ENCODE measurements at regions not wholly inside any gene's neighbourhood (a gene's known extent, or its start where the extent isn't known, plus 50 kb on each side); places are given as distances from the start of the nearest gene placed in this dataset.

DNA sequence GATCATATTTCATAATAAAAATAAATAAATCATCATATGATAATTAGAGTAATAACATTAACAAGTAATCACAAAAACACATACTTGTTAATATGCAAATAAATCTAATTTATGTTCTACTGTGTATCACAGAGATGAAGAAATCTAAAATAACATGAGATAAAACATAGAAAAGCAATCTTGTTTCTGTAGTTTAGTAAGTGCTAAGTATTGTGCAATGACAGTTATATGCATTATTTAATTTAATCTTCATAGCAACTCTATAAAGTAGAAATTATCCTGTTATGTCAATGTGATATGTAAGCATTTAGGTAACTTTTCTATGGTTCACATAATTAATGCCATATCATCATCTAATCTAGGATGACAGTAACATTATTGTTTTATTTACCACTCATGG lies 108.2 kb upstream of the KCNMB2 start:
- H2BK5ac ChIP-seq (ENCODE audit: low read depth, low read length, poor library complexity) = no peak overlapping the region
- no peaks in the 10 kb centered on the region for H3K79me2 ChIP-seq (ENCODE audit: control insufficient read depth, insufficient read depth, low read length, poor library complexity)
- H3K27ac ChIP-seq (ENCODE audit: low read depth, low read length) = no peak overlapping the region
- H2BK12ac ChIP-seq (ENCODE audit: low read length) = no peak overlapping the region
- no peak overlapping the region for H3K9ac ChIP-seq (ENCODE audit: low read length)
- H2AFZ ChIP-seq (ENCODE audit: insufficient read depth, low read length, poor library complexity) = no peak overlapping the region
- no peak overlapping the region for H3K4ac ChIP-seq (ENCODE audit: low read depth, low read length)
- no peak overlapping the region for H3K4me2 ChIP-seq (ENCODE audit: low read length)
- H4K8ac ChIP-seq (ENCODE audit: low read depth, low read length) = no peak overlapping the region
- no peaks in the 10 kb centered on the region for H3K79me1 ChIP-seq (ENCODE audit: low read length)
- no peak overlapping the region for H3K14ac ChIP-seq (ENCODE audit: low read length)
- H3K4me1 ChIP-seq (ENCODE audit: control insufficient read depth in 1 of 2, insufficient read depth in 2 of 2, low read length in 2 of 2) = no peaks in the 10 kb centered on the region
- H2AK5ac ChIP-seq (ENCODE audit: low read length) = no peak overlapping the region
- no peak overlapping the region for H3K4me3 ChIP-seq (ENCODE audit: low read depth, low read length)
- H4K12ac ChIP-seq (ENCODE audit: low read depth, low read length) = no peak overlapping the region
- no peak overlapping the region for H2BK120ac ChIP-seq (ENCODE audit: insufficient read depth, low read length, poor library complexity)
- H3K27me3 ChIP-seq (ENCODE audit: insufficient read depth, low read length) = no peaks in the 10 kb centered on the region
- no peak overlapping the region for H3K23ac ChIP-seq (ENCODE audit: low read length)
- H3K9me3 ChIP-seq (ENCODE audit: insufficient read depth, low read depth, low read length) = no peaks in the 10 kb centered on the region
- no peak overlapping the region for H4K91ac ChIP-seq (ENCODE audit: low read depth, low read length)
- H3K18ac ChIP-seq (ENCODE audit: low read length) = no peak overlapping the region
- no peak for DNase-seq
- H3K36me3 ChIP-seq (ENCODE audit: control insufficient read depth in 1 of 2, insufficient read depth in 2 of 2, low read length in 2 of 2) = no peaks in the 10 kb centered on the region

GRCh38 chr3:178434206-178434805 lies 101.9 kb upstream of the KCNMB2 start:
- WGBS (ENCODE audit: extremely low coverage, insufficient coverage, insufficient read length) = no CpG with 5 or more reads among the region's 5 CpGs

DNA sequence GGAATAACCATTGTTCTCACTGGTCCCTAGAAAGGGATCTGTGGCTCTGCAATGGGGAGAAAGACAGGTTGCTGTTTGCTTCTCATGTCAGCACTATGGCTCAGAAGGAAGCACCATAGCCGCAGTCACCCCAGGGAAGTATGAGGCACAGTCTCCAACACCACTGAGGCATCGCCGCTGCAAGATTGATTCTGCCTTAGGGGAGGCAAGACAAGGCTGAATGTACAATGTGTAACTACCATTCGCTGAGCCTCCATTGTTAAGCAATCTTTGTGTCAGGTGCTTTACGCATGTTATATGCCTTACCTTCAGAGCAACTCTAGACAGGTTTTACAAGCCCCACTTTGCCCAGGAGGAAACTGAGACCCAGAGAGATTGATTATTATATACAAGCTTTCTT lies 100.7 kb upstream of the KCNMB2 start:
- Histone ChIP-seq H2BK120ac (ENCODE audit: insufficient read depth, low read length, poor library complexity) (no peak overlapping the region), H3K9ac (ENCODE audit: low read length) (no peak overlapping the region), H3K18ac (ENCODE audit: low read length) (no peak overlapping the region), H3K27me3 (ENCODE audit: insufficient read depth, low read length) (no peaks in the 10 kb centered on the region), H3K4me1 (ENCODE audit: control insufficient read depth in 1 of 2, insufficient read depth in 2 of 2, low read length in 2 of 2) (peaks cover 0 to 2% of the 10 kb centered on the region in 2 experiments), H3K36me3 (ENCODE audit: control insufficient read depth in 1 of 2, insufficient read depth in 2 of 2, low read length in 2 of 2) (no peaks in the 10 kb centered on the region), H2AK5ac (ENCODE audit: low read length) (no peak overlapping the region), H2AFZ (ENCODE audit: insufficient read depth, low read length, poor library complexity) (no peak overlapping the region), H2BK12ac (ENCODE audit: low read length) (no peak overlapping the region), H3K14ac (ENCODE audit: low read length) (no peak overlapping the region), H3K4me2 (ENCODE audit: low read length) (no peak overlapping the region), H3K79me1 (ENCODE audit: low read length) (no peaks in the 10 kb centered on the region), H3K4me3 (ENCODE audit: low read depth, low read length) (no peak overlapping the region), H4K91ac (ENCODE audit: low read depth, low read length) (no peak overlapping the region), H4K8ac (ENCODE audit: low read depth, low read length) (no peak overlapping the region), H2BK5ac (ENCODE audit: low read depth, low read length, poor library complexity) (no peak overlapping the region), H3K9me3 (ENCODE audit: insufficient read depth, low read depth, low read length) (no peaks in the 10 kb centered on the region), H3K27ac (ENCODE audit: low read depth, low read length) (no peak overlapping the region), H3K79me2 (ENCODE audit: control insufficient read depth, insufficient read depth, low read length, poor library complexity) (no peaks in the 10 kb centered on the region), H3K23ac (ENCODE audit: low read length) (no peak overlapping the region), H3K4ac (ENCODE audit: low read depth, low read length) (no peak overlapping the region), H4K12ac (ENCODE audit: low read depth, low read length) (no peak overlapping the region)
- DNase-seq = no peak
- no CpG with 5 or more reads among the region's 5 CpGs for WGBS (ENCODE audit: extremely low coverage, insufficient coverage, insufficient read length)

More at GRCh38 chr3:178434206-178434805, 101.9 kb upstream of the KCNMB2 start:
- no peak overlapping the region for H3K27ac ChIP-seq (ENCODE audit: low read depth, low read length)
- H3K4ac ChIP-seq (ENCODE audit: low read depth, low read length) = no peak overlapping the region
- H3K4me3 ChIP-seq (ENCODE audit: low read depth, low read length) = no peak overlapping the region
- no peaks in the 10 kb centered on the region for H3K79me1 ChIP-seq (ENCODE audit: low read length)
- H3K18ac ChIP-seq (ENCODE audit: low read length) = no peak overlapping the region
- no peak overlapping the region for H2AFZ ChIP-seq (ENCODE audit: insufficient read depth, low read length, poor library complexity)
- H3K14ac ChIP-seq (ENCODE audit: low read length) = no peak overlapping the region
- H3K23ac ChIP-seq (ENCODE audit: low read length) = no peak overlapping the region
- H3K27me3 ChIP-seq (ENCODE audit: insufficient read depth, low read length) = no peaks in the 10 kb centered on the region
- no peak for DNase-seq
- H3K9ac ChIP-seq (ENCODE audit: low read length) = no peak overlapping the region
- H2BK120ac ChIP-seq (ENCODE audit: insufficient read depth, low read length, poor library complexity) = no peak overlapping the region
- no peak overlapping the region for H2BK12ac ChIP-seq (ENCODE audit: low read length)
- H2AK5ac ChIP-seq (ENCODE audit: low read length) = no peak overlapping the region
- no peak overlapping the region for H2BK5ac ChIP-seq (ENCODE audit: low read depth, low read length, poor library complexity)
- no peak overlapping the region for H4K12ac ChIP-seq (ENCODE audit: low read depth, low read length)
- H3K4me2 ChIP-seq (ENCODE audit: low read length) = no peak overlapping the region
- H4K91ac ChIP-seq (ENCODE audit: low read depth, low read length) = no peak overlapping the region
- H3K4me1 ChIP-seq (ENCODE audit: control insufficient read depth in 1 of 2, insufficient read depth in 2 of 2, low read length in 2 of 2) = peaks cover 0 to 2% of the 10 kb centered on the region in 2 experiments
- H3K79me2 ChIP-seq (ENCODE audit: control insufficient read depth, insufficient read depth, low read length, poor library complexity) = no peaks in the 10 kb centered on the region
- no peaks in the 10 kb centered on the region for H3K9me3 ChIP-seq (ENCODE audit: insufficient read depth, low read depth, low read length)
- H3K36me3 ChIP-seq (ENCODE audit: control insufficient read depth in 1 of 2, insufficient read depth in 2 of 2, low read length in 2 of 2) = no peaks in the 10 kb centered on the region
- no peak overlapping the region for H4K8ac ChIP-seq (ENCODE audit: low read depth, low read length)

DNA sequence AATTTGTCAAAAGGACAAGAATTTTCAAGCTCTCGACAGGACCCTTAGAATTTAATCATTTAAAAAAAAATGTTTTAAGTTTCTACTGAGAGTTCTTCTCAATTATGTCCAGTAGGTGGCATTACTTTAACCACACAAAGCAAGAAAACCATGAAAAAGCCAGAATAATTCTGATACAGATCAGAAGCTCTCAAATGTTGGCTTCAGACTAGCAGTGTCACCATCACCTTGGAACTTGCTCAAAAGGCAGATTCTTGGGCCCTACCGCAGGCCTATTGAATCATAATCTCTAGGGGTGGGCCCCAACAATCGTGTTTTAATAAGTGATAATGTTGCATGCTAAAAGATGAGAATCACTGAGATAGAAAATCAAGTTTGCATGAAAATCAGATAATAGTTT lies 99.5 kb upstream of the KCNMB2 start:
- H3K27ac ChIP-seq (ENCODE audit: low read depth, low read length) = no peak overlapping the region
- H3K9me3 ChIP-seq (ENCODE audit: insufficient read depth, low read depth, low read length) = no peaks in the 10 kb centered on the region
- no peaks in the 10 kb centered on the region for H3K79me1 ChIP-seq (ENCODE audit: low read length)
- no peak overlapping the region for H4K8ac ChIP-seq (ENCODE audit: low read depth, low read length)
- H2AK5ac ChIP-seq (ENCODE audit: low read length) = no peak overlapping the region
- no peak overlapping the region for H2BK120ac ChIP-seq (ENCODE audit: insufficient read depth, low read length, poor library complexity)
- no peak overlapping the region for H2AFZ ChIP-seq (ENCODE audit: insufficient read depth, low read length, poor library complexity)
- no peak overlapping the region for H3K23ac ChIP-seq (ENCODE audit: low read length)
- H3K4me3 ChIP-seq (ENCODE audit: low read depth, low read length) = no peak overlapping the region
- no peaks in the 10 kb centered on the region for H3K79me2 ChIP-seq (ENCODE audit: control insufficient read depth, insufficient read depth, low read length, poor library complexity)
- no peaks in the 10 kb centered on the region for H3K27me3 ChIP-seq (ENCODE audit: insufficient read depth, low read length)
- H4K91ac ChIP-seq (ENCODE audit: low read depth, low read length) = no peak overlapping the region
- H3K14ac ChIP-seq (ENCODE audit: low read length) = no peak overlapping the region
- no peak overlapping the region for H3K4me2 ChIP-seq (ENCODE audit: low read length)
- no CpG with 5 or more reads among the region's 3 CpGs for WGBS (ENCODE audit: extremely low coverage, insufficient coverage, insufficient read length)
- no peak overlapping the region for H3K9ac ChIP-seq (ENCODE audit: low read length)
- no peak overlapping the region for H4K12ac ChIP-seq (ENCODE audit: low read depth, low read length)
- H3K4ac ChIP-seq (ENCODE audit: low read depth, low read length) = no peak overlapping the region
- H3K4me1 ChIP-seq (ENCODE audit: control insufficient read depth in 1 of 2, insufficient read depth in 2 of 2, low read length in 2 of 2) = peaks cover 0 to 2% of the 10 kb centered on the region in 2 experiments
- no peak overlapping the region for H2BK5ac ChIP-seq (ENCODE audit: low read depth, low read length, poor library complexity)
- peak in 1 of 2 donors; percentile 58 for DNase-seq
- H2BK12ac ChIP-seq (ENCODE audit: low read length) = no peak overlapping the region
- no peak overlapping the region for H3K18ac ChIP-seq (ENCODE audit: low read length)
- no peaks in the 10 kb centered on the region for H3K36me3 ChIP-seq (ENCODE audit: control insufficient read depth in 1 of 2, insufficient read depth in 2 of 2, low read length in 2 of 2)

Measured in trophoblast cell (in vitro differentiated cells and primary cell).